Memory B cell (primary cell): ENCODE measurements at regions not wholly inside any gene's neighbourhood (a gene's known extent, or its start where the extent isn't known, plus 50 kb on each side); places are given as distances from the start of the nearest gene placed in this dataset.
"Not testable (repeated sequence)": the region's sequence is repeated elsewhere in the genome, so short reads cannot be mapped to it uniquely, and the experiment has no call there.

Source experiments
- ATAC-seq: fragments of 150-1000 bp; cut with Tn5 transposase; 2 replicates; pipeline ENCODE4 v1.10.0; 2021; ENCODE audit warnings: low read depth, mild to moderate bottlenecking, moderate library complexity
- DNase-seq, 2 donors: peaks; one replicate each; pipeline ENCODE4 v3.0.0; 2022; ENCODE audit warnings: low spot score in 2 of 2
- H3K27ac Mint-ChIP-seq: one replicate; pipeline ENCODE4 v1.8.0; 2022; ENCODE audit warnings: mild to moderate bottlenecking, moderate library complexity, mixed read lengths
- H3K27me3 Mint-ChIP-seq: one replicate; pipeline ENCODE4 v1.8.0; 2022; ENCODE audit warnings: mixed read lengths
- H3K36me3 Mint-ChIP-seq: one replicate; pipeline ENCODE4 v1.8.0; 2022; ENCODE audit warnings: mild to moderate bottlenecking, mixed read lengths
- H3K4me1 Mint-ChIP-seq: one replicate; pipeline ENCODE4 v1.8.0; 2022; ENCODE audit warnings: mixed read lengths
- H3K4me3 Mint-ChIP-seq: one replicate; pipeline ENCODE4 v1.8.0; 2022; ENCODE audit warnings: mild to moderate bottlenecking, moderate library complexity, mixed read lengths
- H3K9me3 Mint-ChIP-seq: one replicate; pipeline ENCODE4 v1.8.0; 2022; ENCODE audit warnings: mixed read lengths

GRCh38 chrY:7881696-7882095, 970.1 kb upstream of the AMELY start:
- DNase-seq (no peak), ATAC-seq (no peak)
- H3K36me3 Mint-ChIP-seq = no peaks in the 10 kb centered on the region
- no peak overlapping the region for H3K4me3 Mint-ChIP-seq
- no peak overlapping the region for H3K27ac Mint-ChIP-seq
- H3K4me1 Mint-ChIP-seq = no peaks in the 10 kb centered on the region
- no peaks in the 10 kb centered on the region for H3K27me3 Mint-ChIP-seq
- no peaks in the 10 kb centered on the region for H3K9me3 Mint-ChIP-seq

- Mint-ChIP-seq H3K9me3 (no peaks in the 10 kb centered on the region), H3K27ac (no peak overlapping the region), H3K4me3 (no peak overlapping the region), H3K27me3 (no peaks in the 10 kb centered on the region), H3K36me3 (no peaks in the 10 kb centered on the region), H3K4me1 (no peaks in the 10 kb centered on the region)
- ATAC-seq (no peak), DNase-seq (no peak)
Observed at GRCh38 chrY:7879245-7879644, 967.7 kb upstream of the AMELY start.

- no peaks in the 10 kb centered on the region for H3K36me3 Mint-ChIP-seq
- H3K27me3 Mint-ChIP-seq = no peaks in the 10 kb centered on the region
- no peak overlapping the region for H3K27ac Mint-ChIP-seq
- H3K4me1 Mint-ChIP-seq = no peaks in the 10 kb centered on the region
- no peak for ATAC-seq
- no peak for DNase-seq
- no peaks in the 10 kb centered on the region for H3K9me3 Mint-ChIP-seq
- no peak overlapping the region for H3K4me3 Mint-ChIP-seq
Observed at GRCh38 chrY:7878719-7879118, 967.2 kb upstream of the AMELY start.

GRCh38 chrY:7877458-7877857, 965.9 kb upstream of the AMELY start:
- Mint-ChIP-seq H3K27me3 (no peaks in the 10 kb centered on the region), H3K4me1 (no peaks in the 10 kb centered on the region), H3K9me3 (no peaks in the 10 kb centered on the region), H3K4me3 (no peak overlapping the region), H3K36me3 (no peaks in the 10 kb centered on the region), H3K27ac (no peak overlapping the region)
- DNase-seq (no peak), ATAC-seq (no peak)

GRCh38 chrY:7874080-7874479, 962.5 kb upstream of the AMELY start:
- Mint-ChIP-seq H3K4me1 (no peaks in the 10 kb centered on the region), H3K36me3 (no peaks in the 10 kb centered on the region), H3K9me3 (no peaks in the 10 kb centered on the region), H3K27me3 (no peaks in the 10 kb centered on the region), H3K4me3 (no peak overlapping the region), H3K27ac (no peak overlapping the region)
- DNase-seq (no peak), ATAC-seq (no peak)

- Mint-ChIP-seq H3K27ac (no peak overlapping the region), H3K4me1 (no peaks in the 10 kb centered on the region), H3K9me3 (no peaks in the 10 kb centered on the region), H3K27me3 (no peaks in the 10 kb centered on the region), H3K4me3 (no peak overlapping the region), H3K36me3 (no peaks in the 10 kb centered on the region)
- no peak for DNase-seq
- no peak for ATAC-seq
Observed at GRCh38 chrY:7871304-7871932, 959.9 kb upstream of the AMELY start.

- DNase-seq (no peak), ATAC-seq (no peak)
- H3K4me3 Mint-ChIP-seq = no peak overlapping the region
- no peaks in the 10 kb centered on the region for H3K9me3 Mint-ChIP-seq
- no peaks in the 10 kb centered on the region for H3K4me1 Mint-ChIP-seq
- H3K27me3 Mint-ChIP-seq = no peaks in the 10 kb centered on the region
- H3K27ac Mint-ChIP-seq = no peak overlapping the region
- no peaks in the 10 kb centered on the region for H3K36me3 Mint-ChIP-seq
Observed at GRCh38 chrY:7866976-7867375, 955.4 kb upstream of the AMELY start.

- Mint-ChIP-seq H3K9me3 (no peaks in the 10 kb centered on the region), H3K4me3 (no peak overlapping the region), H3K27me3 (no peaks in the 10 kb centered on the region), H3K4me1 (no peaks in the 10 kb centered on the region), H3K36me3 (no peaks in the 10 kb centered on the region), H3K27ac (no peak overlapping the region)
- no peak for ATAC-seq
- DNase-seq = no peak
Observed at GRCh38 chrY:7860781-7861614, 949.4 kb upstream of the AMELY start.

GRCh38 chrY:7850191-7850590, 938.6 kb upstream of the AMELY start:
- ATAC-seq (no peak), DNase-seq (no peak)
- Mint-ChIP-seq H3K4me1 (no peaks in the 10 kb centered on the region), H3K9me3 (no peaks in the 10 kb centered on the region), H3K27ac (no peak overlapping the region), H3K27me3 (no peaks in the 10 kb centered on the region), H3K4me3 (no peak overlapping the region), H3K36me3 (no peaks in the 10 kb centered on the region)

GRCh38 chrY:7845776-7846175, 934.2 kb upstream of the AMELY start:
- Mint-ChIP-seq H3K27me3 (peaks cover 3% of the 10 kb centered on the region), H3K4me3 (no peak overlapping the region), H3K4me1 (no peaks in the 10 kb centered on the region), H3K27ac (no peak overlapping the region), H3K9me3 (no peaks in the 10 kb centered on the region), H3K36me3 (no peaks in the 10 kb centered on the region)
- ATAC-seq (no peak), DNase-seq (no peak)

- Mint-ChIP-seq H3K27ac (no peak overlapping the region), H3K9me3 (no peaks in the 10 kb centered on the region), H3K27me3 (peaks cover 9% of the 10 kb centered on the region), H3K36me3 (no peaks in the 10 kb centered on the region), H3K4me3 (no peak overlapping the region), H3K4me1 (no peaks in the 10 kb centered on the region)
- DNase-seq (no peak), ATAC-seq (no peak)
Observed at GRCh38 chrY:7837046-7837445, 925.5 kb upstream of the AMELY start.

- Mint-ChIP-seq H3K36me3 (no peaks in the 10 kb centered on the region), H3K27me3 (peaks cover 8% of the 10 kb centered on the region), H3K9me3 (no peaks in the 10 kb centered on the region), H3K4me3 (no peak overlapping the region), H3K27ac (no peak overlapping the region), H3K4me1 (no peaks in the 10 kb centered on the region)
- ATAC-seq (no peak), DNase-seq (no peak)
Observed at GRCh38 chrY:7836366-7836765, 924.8 kb upstream of the AMELY start.

GRCh38 chrY:7835416-7835815, 923.9 kb upstream of the AMELY start:
- ATAC-seq (no peak), DNase-seq (no peak)
- no peak overlapping the region for H3K27ac Mint-ChIP-seq
- peaks cover 6% of the 10 kb centered on the region for H3K27me3 Mint-ChIP-seq
- H3K4me1 Mint-ChIP-seq = no peaks in the 10 kb centered on the region
- no peak overlapping the region for H3K4me3 Mint-ChIP-seq
- no peaks in the 10 kb centered on the region for H3K9me3 Mint-ChIP-seq
- no peaks in the 10 kb centered on the region for H3K36me3 Mint-ChIP-seq

GRCh38 chrY:7834284-7834683, 922.7 kb upstream of the AMELY start:
- Mint-ChIP-seq H3K9me3 (no peaks in the 10 kb centered on the region), H3K4me1 (no peaks in the 10 kb centered on the region), H3K27ac (no peak overlapping the region), H3K4me3 (no peak overlapping the region), H3K27me3 (peaks cover 4% of the 10 kb centered on the region), H3K36me3 (no peaks in the 10 kb centered on the region)
- no peak for ATAC-seq
- no peak for DNase-seq

- not testable (repeated sequence) for H3K4me1 Mint-ChIP-seq, H3K27me3 Mint-ChIP-seq, H3K36me3 Mint-ChIP-seq, ATAC-seq, DNase-seq, H3K9me3 Mint-ChIP-seq, H3K27ac Mint-ChIP-seq, H3K4me3 Mint-ChIP-seq
Observed at GRCh38 chrY:7830881-7831280, 919.3 kb upstream of the AMELY start.
